ENCODE measurements at regions not wholly inside any gene's neighbourhood (a gene's known extent, or its start where the extent isn't known, plus 50 kb on each side); places are given as distances from the start of the nearest gene placed in this dataset.
"Not testable (repeated sequence)": the region's sequence is repeated elsewhere in the genome, so short reads cannot be mapped to it uniquely, and the experiment has no call there.

- Histone ChIP-seq H3K4me1 (ENCODE audit: low read length) (no peaks in the 10 kb centered on the region), H3K9me3 (ENCODE audit: insufficient read depth, low read length) (no peaks in the 10 kb centered on the region), H2AFZ (ENCODE audit: low read depth, low read length) (no peak overlapping the region), H3K9ac (ENCODE audit: low read length) (no peak overlapping the region), H3K79me2 (ENCODE audit: low read length) (no peaks in the 10 kb centered on the region), H4K20me1 (ENCODE audit: insufficient read depth, low read length) (no peaks in the 10 kb centered on the region), H3K27me3 (ENCODE audit: low read depth, low read length) (no peaks in the 10 kb centered on the region), H3K36me3 (replicated peaks; ENCODE audit: low read depth, low read length) (no peaks in the 10 kb centered on the region), H3K27ac (ENCODE audit: low read length) (no peak overlapping the region), H3K4me2 (ENCODE audit: low read length) (no peak overlapping the region), H3K4me3 (ENCODE audit: low read length) (no peak overlapping the region)
- no peak for TF ChIP-seq EZH2phosphoT487 (IDR thresholded peaks at IDR 0.05; ENCODE audit: low read depth)
Observed at GRCh38 chr15:31609906-31610305, 283.3 kb downstream of the KLF13 start.

GRCh38 chr15:31615643-31616415 lies 289.2 kb downstream of the KLF13 start:
- Histone ChIP-seq H3K9ac (ENCODE audit: low read length) (no peak overlapping the region), H3K36me3 (replicated peaks; ENCODE audit: low read depth, low read length) (no peaks in the 10 kb centered on the region), H3K27me3 (ENCODE audit: low read depth, low read length) (no peaks in the 10 kb centered on the region), H4K20me1 (ENCODE audit: insufficient read depth, low read length) (no peaks in the 10 kb centered on the region), H3K4me3 (ENCODE audit: low read length) (no peak overlapping the region), H2AFZ (ENCODE audit: low read depth, low read length) (no peak overlapping the region), H3K27ac (ENCODE audit: low read length) (no peak overlapping the region), H3K4me1 (ENCODE audit: low read length) (no peaks in the 10 kb centered on the region), H3K79me2 (ENCODE audit: low read length) (no peaks in the 10 kb centered on the region), H3K4me2 (ENCODE audit: low read length) (no peak overlapping the region), H3K9me3 (ENCODE audit: insufficient read depth, low read length) (no peaks in the 10 kb centered on the region)
- TF ChIP-seq EZH2phosphoT487 (IDR thresholded peaks at IDR 0.05; ENCODE audit: low read depth): no peak
- TF ChIP-seq CTCF (IDR thresholded peaks at IDR 0.05; ENCODE audit: low read depth, low read length): no peak

- not testable (repeated sequence) for H3K36me3 ChIP-seq (replicated peaks; ENCODE audit: low read depth, low read length); H3K9me3 ChIP-seq (ENCODE audit: insufficient read depth, low read length); H3K27me3 ChIP-seq (ENCODE audit: low read depth, low read length); H3K4me2 ChIP-seq (ENCODE audit: low read length); H2AFZ ChIP-seq (ENCODE audit: low read depth, low read length); H3K27ac ChIP-seq (ENCODE audit: low read length); H3K79me2 ChIP-seq (ENCODE audit: low read length); H3K4me3 ChIP-seq (ENCODE audit: low read length); H4K20me1 ChIP-seq (ENCODE audit: insufficient read depth, low read length); H3K4me1 ChIP-seq (ENCODE audit: low read length); H3K9ac ChIP-seq (ENCODE audit: low read length)
Observed at GRCh38 chr15:31623297-31623696, 296.7 kb downstream of the KLF13 start.

GRCh38 chr15:31624115-31624514 lies 297.5 kb downstream of the KLF13 start:
- H3K9me3 ChIP-seq (ENCODE audit: insufficient read depth, low read length); H3K9ac ChIP-seq (ENCODE audit: low read length); H3K4me3 ChIP-seq (ENCODE audit: low read length); H3K27ac ChIP-seq (ENCODE audit: low read length); H3K4me1 ChIP-seq (ENCODE audit: low read length); H3K36me3 ChIP-seq (replicated peaks; ENCODE audit: low read depth, low read length); H2AFZ ChIP-seq (ENCODE audit: low read depth, low read length); H4K20me1 ChIP-seq (ENCODE audit: insufficient read depth, low read length); H3K27me3 ChIP-seq (ENCODE audit: low read depth, low read length); H3K79me2 ChIP-seq (ENCODE audit: low read length); H3K4me2 ChIP-seq (ENCODE audit: low read length): not testable (repeated sequence)

- not testable (repeated sequence) for H3K4me1 ChIP-seq (ENCODE audit: low read length); H3K79me2 ChIP-seq (ENCODE audit: low read length); H2AFZ ChIP-seq (ENCODE audit: low read depth, low read length); H3K27me3 ChIP-seq (ENCODE audit: low read depth, low read length); H3K9ac ChIP-seq (ENCODE audit: low read length); H3K36me3 ChIP-seq (replicated peaks; ENCODE audit: low read depth, low read length); H3K4me2 ChIP-seq (ENCODE audit: low read length); H3K27ac ChIP-seq (ENCODE audit: low read length); H3K9me3 ChIP-seq (ENCODE audit: insufficient read depth, low read length); H4K20me1 ChIP-seq (ENCODE audit: insufficient read depth, low read length); H3K4me3 ChIP-seq (ENCODE audit: low read length)
Observed at GRCh38 chr15:31635715-31636114, 309.1 kb downstream of the KLF13 start.

GRCh38 chr15:31636911-31637310 lies 310.3 kb downstream of the KLF13 start:
- not testable (repeated sequence) for H3K4me1 ChIP-seq (ENCODE audit: low read length); H4K20me1 ChIP-seq (ENCODE audit: insufficient read depth, low read length); H2AFZ ChIP-seq (ENCODE audit: low read depth, low read length); H3K27me3 ChIP-seq (ENCODE audit: low read depth, low read length); H3K9me3 ChIP-seq (ENCODE audit: insufficient read depth, low read length); H3K9ac ChIP-seq (ENCODE audit: low read length); H3K36me3 ChIP-seq (replicated peaks; ENCODE audit: low read depth, low read length); H3K27ac ChIP-seq (ENCODE audit: low read length); H3K79me2 ChIP-seq (ENCODE audit: low read length)
- Histone ChIP-seq H3K4me3 (ENCODE audit: low read length) (peak overlapping the region; percentile 11; the same call in 1 of the 2 replicates), H3K4me2 (ENCODE audit: low read length) (peak overlapping the region; percentile 50)

- H3K36me3 ChIP-seq (replicated peaks; ENCODE audit: low read depth, low read length); H3K27ac ChIP-seq (ENCODE audit: low read length); H3K9me3 ChIP-seq (ENCODE audit: insufficient read depth, low read length); H3K9ac ChIP-seq (ENCODE audit: low read length); H3K4me3 ChIP-seq (ENCODE audit: low read length); H3K79me2 ChIP-seq (ENCODE audit: low read length); H3K4me2 ChIP-seq (ENCODE audit: low read length); H2AFZ ChIP-seq (ENCODE audit: low read depth, low read length); H4K20me1 ChIP-seq (ENCODE audit: insufficient read depth, low read length); H3K27me3 ChIP-seq (ENCODE audit: low read depth, low read length): not testable (repeated sequence)
- H3K4me1 ChIP-seq (ENCODE audit: low read length): peaks cover 14% of the 10 kb centered on the region
Observed at GRCh38 chr15:31643955-31644354, 317.3 kb downstream of the KLF13 start.

GRCh38 chr15:31644761-31645160 lies 318.1 kb downstream of the KLF13 start:
- H3K27ac ChIP-seq (ENCODE audit: low read length); H2AFZ ChIP-seq (ENCODE audit: low read depth, low read length); H3K9me3 ChIP-seq (ENCODE audit: insufficient read depth, low read length): not testable (repeated sequence)

GRCh38 chr15:31647337-31647826 lies 320.7 kb downstream of the KLF13 start:
- H2AFZ ChIP-seq (ENCODE audit: low read depth, low read length); H3K4me2 ChIP-seq (ENCODE audit: low read length); H4K20me1 ChIP-seq (ENCODE audit: insufficient read depth, low read length); H3K9ac ChIP-seq (ENCODE audit: low read length); H3K4me3 ChIP-seq (ENCODE audit: low read length); H3K36me3 ChIP-seq (replicated peaks; ENCODE audit: low read depth, low read length); H3K79me2 ChIP-seq (ENCODE audit: low read length); H3K27ac ChIP-seq (ENCODE audit: low read length); H3K9me3 ChIP-seq (ENCODE audit: insufficient read depth, low read length); H3K27me3 ChIP-seq (ENCODE audit: low read depth, low read length): not testable (repeated sequence)
- H3K4me1 ChIP-seq (ENCODE audit: low read length): peaks cover 18% of the 10 kb centered on the region

More at GRCh38 chr15:31644761-31645160, 318.1 kb downstream of the KLF13 start:
- not testable (repeated sequence) for H3K4me2 ChIP-seq (ENCODE audit: low read length); H4K20me1 ChIP-seq (ENCODE audit: insufficient read depth, low read length); H3K36me3 ChIP-seq (replicated peaks; ENCODE audit: low read depth, low read length); H3K9ac ChIP-seq (ENCODE audit: low read length); H3K27me3 ChIP-seq (ENCODE audit: low read depth, low read length); H3K4me3 ChIP-seq (ENCODE audit: low read length); H3K79me2 ChIP-seq (ENCODE audit: low read length)
- H3K4me1 ChIP-seq (ENCODE audit: low read length): peaks cover 18% of the 10 kb centered on the region
